ENCODE measurements at regions not wholly inside any gene's neighbourhood (a gene's known extent, or its start where the extent isn't known, plus 50 kb on each side); places are given as distances from the start of the nearest gene placed in this dataset.

- no peak for TF ChIP-seq GATA3 (IDR thresholded peaks at IDR 0.05; ENCODE audit: low read depth, low read length)
- TF ChIP-seq GATA2 (IDR thresholded peaks at IDR 0.05; ENCODE audit: low read depth, low read length) = no peak
Observed at GRCh38 chr14:34251662-34252061, 210.4 kb downstream of the SPTSSA start.

All from SH-SY5Y (cell line).